ENCODE measurements at regions not wholly inside any gene's neighbourhood (a gene's known extent, or its start where the extent isn't known, plus 50 kb on each side); places are given as distances from the start of the nearest gene placed in this dataset.
A peak's percentile ranks its signal among the peaks of the same experiment; 100 is the strongest.

GRCh38 chr5:98268162-98268860 is 505.2 kb upstream of the RGMB start (continued):
- TF ChIP-seq, protein P1, sequence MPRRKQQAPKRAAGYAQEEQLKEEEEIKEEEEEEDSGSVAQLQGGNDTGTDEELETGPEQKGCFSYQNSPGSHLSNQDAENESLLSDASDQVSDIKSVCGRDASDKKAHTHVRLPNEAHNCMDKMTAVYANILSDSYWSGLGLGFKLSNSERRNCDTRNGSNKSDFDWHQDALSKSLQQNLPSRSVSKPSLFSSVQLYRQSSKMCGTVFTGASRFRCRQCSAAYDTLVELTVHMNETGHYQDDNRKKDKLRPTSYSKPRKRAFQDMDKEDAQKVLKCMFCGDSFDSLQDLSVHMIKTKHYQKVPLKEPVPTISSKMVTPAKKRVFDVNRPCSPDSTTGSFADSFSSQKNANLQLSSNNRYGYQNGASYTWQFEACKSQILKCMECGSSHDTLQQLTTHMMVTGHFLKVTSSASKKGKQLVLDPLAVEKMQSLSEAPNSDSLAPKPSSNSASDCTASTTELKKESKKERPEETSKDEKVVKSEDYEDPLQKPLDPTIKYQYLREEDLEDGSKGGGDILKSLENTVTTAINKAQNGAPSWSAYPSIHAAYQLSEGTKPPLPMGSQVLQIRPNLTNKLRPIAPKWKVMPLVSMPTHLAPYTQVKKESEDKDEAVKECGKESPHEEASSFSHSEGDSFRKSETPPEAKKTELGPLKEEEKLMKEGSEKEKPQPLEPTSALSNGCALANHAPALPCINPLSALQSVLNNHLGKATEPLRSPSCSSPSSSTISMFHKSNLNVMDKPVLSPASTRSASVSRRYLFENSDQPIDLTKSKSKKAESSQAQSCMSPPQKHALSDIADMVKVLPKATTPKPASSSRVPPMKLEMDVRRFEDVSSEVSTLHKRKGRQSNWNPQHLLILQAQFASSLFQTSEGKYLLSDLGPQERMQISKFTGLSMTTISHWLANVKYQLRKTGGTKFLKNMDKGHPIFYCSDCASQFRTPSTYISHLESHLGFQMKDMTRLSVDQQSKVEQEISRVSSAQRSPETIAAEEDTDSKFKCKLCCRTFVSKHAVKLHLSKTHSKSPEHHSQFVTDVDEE (CRISPR knock-in tag; IDR thresholded peaks at IDR 0.05), result no peak
- no peak for TF ChIP-seq ZNF70 (CRISPR knock-in tag; IDR thresholded peaks at IDR 0.05)

- TF ChIP-seq ZNF70 (CRISPR knock-in tag; IDR thresholded peaks at IDR 0.05) (no peak), ISL1 (CRISPR knock-in tag; IDR thresholded peaks at IDR 0.05) (no peak), OSR1 (CRISPR knock-in tag; IDR thresholded peaks at IDR 0.05) (no peak)
- ATAC-seq, result no peak
These were observed 497.5 kb upstream of the RGMB start for GRCh38 chr5:98275980-98276379.

DNA sequence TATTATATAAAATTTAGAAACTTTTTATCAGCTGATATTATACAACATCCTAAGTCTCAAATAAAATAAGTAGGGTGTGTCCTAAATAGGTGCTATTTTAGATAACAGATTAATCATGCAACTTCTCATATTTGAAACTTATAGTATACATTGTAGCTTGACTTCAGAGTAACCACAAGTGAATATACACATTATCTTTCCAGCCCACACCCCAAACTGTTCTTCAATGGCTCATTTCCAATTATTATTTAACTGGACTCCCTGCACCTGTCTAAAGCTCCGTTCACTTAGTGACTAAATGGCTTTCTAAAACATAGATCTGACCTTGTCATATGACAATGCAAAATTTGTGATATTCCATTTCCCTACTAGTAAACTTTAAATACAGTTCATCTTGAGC is 490.9 kb upstream of the RGMB start:
- TF ChIP-seq BACH2 (CRISPR knock-in tag; IDR thresholded peaks at IDR 0.05; ENCODE audit: borderline replicate concordance) (no peak), ZNF70 (CRISPR knock-in tag; IDR thresholded peaks at IDR 0.05) (no peak), TOX (CRISPR knock-in tag; IDR thresholded peaks at IDR 0.05; ENCODE audit: borderline replicate concordance) (no peak), CSDC2 (CRISPR knock-in tag; IDR thresholded peaks at IDR 0.05) (no peak), ZNF565 (CRISPR knock-in tag; conservative IDR thresholded peaks at IDR 0.05; ENCODE audit: low read depth) (no peak), ZC3H10 (CRISPR knock-in tag; IDR thresholded peaks at IDR 0.05) (no peak), OSR1 (CRISPR knock-in tag; IDR thresholded peaks at IDR 0.05) (no peak), ISL1 (CRISPR knock-in tag; IDR thresholded peaks at IDR 0.05) (no peak)
- TF ChIP-seq, protein P2, sequence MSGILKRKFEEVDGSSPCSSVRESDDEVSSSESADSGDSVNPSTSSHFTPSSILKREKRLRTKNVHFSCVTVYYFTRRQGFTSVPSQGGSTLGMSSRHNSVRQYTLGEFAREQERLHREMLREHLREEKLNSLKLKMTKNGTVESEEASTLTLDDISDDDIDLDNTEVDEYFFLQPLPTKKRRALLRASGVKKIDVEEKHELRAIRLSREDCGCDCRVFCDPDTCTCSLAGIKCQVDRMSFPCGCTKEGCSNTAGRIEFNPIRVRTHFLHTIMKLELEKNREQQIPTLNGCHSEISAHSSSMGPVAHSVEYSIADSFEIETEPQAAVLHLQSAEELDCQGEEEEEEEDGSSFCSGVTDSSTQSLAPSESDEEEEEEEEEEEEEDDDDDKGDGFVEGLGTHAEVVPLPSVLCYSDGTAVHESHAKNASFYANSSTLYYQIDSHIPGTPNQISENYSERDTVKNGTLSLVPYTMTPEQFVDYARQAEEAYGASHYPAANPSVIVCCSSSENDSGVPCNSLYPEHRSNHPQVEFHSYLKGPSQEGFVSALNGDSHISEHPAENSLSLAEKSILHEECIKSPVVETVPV (CRISPR knock-in tag; IDR thresholded peaks at IDR 0.05), result no peak
- TF ChIP-seq, protein P3, sequence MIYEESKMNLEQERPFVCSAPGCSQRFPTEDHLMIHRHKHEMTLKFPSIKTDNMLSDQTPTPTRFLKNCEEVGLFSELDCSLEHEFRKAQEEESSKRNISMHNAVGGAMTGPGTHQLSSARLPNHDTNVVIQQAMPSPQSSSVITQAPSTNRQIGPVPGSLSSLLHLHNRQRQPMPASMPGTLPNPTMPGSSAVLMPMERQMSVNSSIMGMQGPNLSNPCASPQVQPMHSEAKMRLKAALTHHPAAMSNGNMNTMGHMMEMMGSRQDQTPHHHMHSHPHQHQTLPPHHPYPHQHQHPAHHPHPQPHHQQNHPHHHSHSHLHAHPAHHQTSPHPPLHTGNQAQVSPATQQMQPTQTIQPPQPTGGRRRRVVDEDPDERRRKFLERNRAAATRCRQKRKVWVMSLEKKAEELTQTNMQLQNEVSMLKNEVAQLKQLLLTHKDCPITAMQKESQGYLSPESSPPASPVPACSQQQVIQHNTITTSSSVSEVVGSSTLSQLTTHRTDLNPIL (CRISPR knock-in tag; IDR thresholded peaks at IDR 0.05; ENCODE audit: low read depth), result no peak
- TF ChIP-seq, protein P1 (CRISPR knock-in tag; IDR thresholded peaks at IDR 0.05), result no peak
- no peak for ATAC-seq

DNA sequence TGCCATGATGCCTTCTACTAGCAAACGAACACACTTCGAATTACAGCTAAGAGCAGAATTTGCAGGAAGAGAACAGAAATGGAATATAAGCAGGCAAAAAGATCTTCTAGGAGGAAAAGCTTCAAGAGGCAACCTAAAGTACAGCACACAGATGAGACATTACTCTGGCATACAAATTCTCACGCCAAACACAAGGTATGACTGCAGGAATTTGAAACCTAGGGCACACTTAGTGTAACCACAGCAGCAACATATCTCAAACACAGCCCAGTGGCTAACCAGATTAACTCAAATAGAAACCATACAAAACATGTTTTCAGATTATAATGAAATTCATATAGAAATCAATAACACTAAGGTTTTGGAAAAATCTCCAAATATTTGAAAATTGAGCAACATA is 481.0 kb upstream of the RGMB start:
- peak; percentile 52; the same call in 2 of the 3 replicates for ATAC-seq
- TF ChIP-seq SNAI2 (CRISPR knock-in tag; IDR thresholded peaks at IDR 0.05) (no peak), ZFP3 (CRISPR knock-in tag; IDR thresholded peaks at IDR 0.05) (no peak), ARNTL (CRISPR knock-in tag; IDR thresholded peaks at IDR 0.05; ENCODE audit: borderline replicate concordance, low read depth) (no peak), OSR1 (CRISPR knock-in tag; IDR thresholded peaks at IDR 0.05) (no peak), ZC3H10 (CRISPR knock-in tag; IDR thresholded peaks at IDR 0.05) (no peak), GLIS3 (CRISPR knock-in tag; IDR thresholded peaks at IDR 0.05) (no peak), ZNF565 (CRISPR knock-in tag; conservative IDR thresholded peaks at IDR 0.05; ENCODE audit: low read depth) (no peak), RARB (CRISPR knock-in tag; IDR thresholded peaks at IDR 0.05) (no peak), ZFP30 (CRISPR knock-in tag; IDR thresholded peaks at IDR 0.05) (no peak), BACH2 (CRISPR knock-in tag; IDR thresholded peaks at IDR 0.05; ENCODE audit: borderline replicate concordance) (no peak), ZNF70 (CRISPR knock-in tag; IDR thresholded peaks at IDR 0.05) (no peak), PPARA (CRISPR knock-in tag; IDR thresholded peaks at IDR 0.05; ENCODE audit: borderline replicate concordance) (no peak), CSDC2 (CRISPR knock-in tag; IDR thresholded peaks at IDR 0.05) (no peak), TCF4 (CRISPR knock-in tag; IDR thresholded peaks at IDR 0.05; ENCODE audit: borderline replicate concordance) (no peak)
- TF ChIP-seq, protein P1 (CRISPR knock-in tag; IDR thresholded peaks at IDR 0.05), result no peak
- TF ChIP-seq, protein P4, sequence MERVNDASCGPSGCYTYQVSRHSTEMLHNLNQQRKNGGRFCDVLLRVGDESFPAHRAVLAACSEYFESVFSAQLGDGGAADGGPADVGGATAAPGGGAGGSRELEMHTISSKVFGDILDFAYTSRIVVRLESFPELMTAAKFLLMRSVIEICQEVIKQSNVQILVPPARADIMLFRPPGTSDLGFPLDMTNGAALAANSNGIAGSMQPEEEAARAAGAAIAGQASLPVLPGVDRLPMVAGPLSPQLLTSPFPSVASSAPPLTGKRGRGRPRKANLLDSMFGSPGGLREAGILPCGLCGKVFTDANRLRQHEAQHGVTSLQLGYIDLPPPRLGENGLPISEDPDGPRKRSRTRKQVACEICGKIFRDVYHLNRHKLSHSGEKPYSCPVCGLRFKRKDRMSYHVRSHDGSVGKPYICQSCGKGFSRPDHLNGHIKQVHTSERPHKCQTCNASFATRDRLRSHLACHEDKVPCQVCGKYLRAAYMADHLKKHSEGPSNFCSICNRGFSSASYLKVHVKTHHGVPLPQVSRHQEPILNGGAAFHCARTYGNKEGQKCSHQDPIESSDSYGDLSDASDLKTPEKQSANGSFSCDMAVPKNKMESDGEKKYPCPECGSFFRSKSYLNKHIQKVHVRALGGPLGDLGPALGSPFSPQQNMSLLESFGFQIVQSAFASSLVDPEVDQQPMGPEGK (CRISPR knock-in tag; IDR thresholded peaks at IDR 0.05; ENCODE audit: borderline replicate concordance), result no peak
